OCI-LY7 (cell line): ENCODE measurements at regions not wholly inside any gene's neighbourhood (a gene's known extent, or its start where the extent isn't known, plus 50 kb on each side); places are given as distances from the start of the nearest gene placed in this dataset.
"Not testable (repeated sequence)": the region's sequence is repeated elsewhere in the genome, so short reads cannot be mapped to it uniquely, and the experiment has no call there.

Experiments
- BruUV-seq: library from RNA; stranded (reverse); fragments of 400-500 nt; replicated peaks from 2 replicates; lab custom pipeline; 2021; lab: Mats Ljungman, UMichigan
- CTCF ChIA-PET: fragments of 300-600 bp; sonication (Branson Sonifier 250); formaldehyde crosslinking; loops from one replicate; lab custom pipeline; 2022; ENCODE audit warnings: antibody characterized with exemption; ENCODE audit not compliant: unreplicated experiment; lab: Charles Lee
- POLR2A ChIA-PET: fragments of 300-600 bp; sonication (Branson Sonifier 250); formaldehyde crosslinking; loops from one replicate; lab custom pipeline; 2022; ENCODE audit warnings: antibody characterized with exemption; lab: Charles Lee
- DNase-seq: peaks from one replicate; pipeline ENCODE4 v3.0.0-alpha.2; 2015; ENCODE audit warnings: low spot score
- H2AFZ ChIP-seq: fragments of 200-600 bp; sonication (generic), shearing (Covaris generic); 2 replicates; pipeline ENCODE4 v1.6.1; 2014; ENCODE audit warnings: mild to moderate bottlenecking, antibody characterized with exemption, low read length, moderate library complexity
- H3K27ac ChIP-seq: fragments of 200-600 bp; sonication (generic); 2 replicates; pipeline ENCODE4 v1.5.1; 2014; ENCODE audit warnings: mixed run types, low read depth, mild to moderate bottlenecking, moderate library complexity, low read length, inconsistent platforms; ENCODE audit not compliant: poor library complexity, severe bottlenecking
- H3K36me3 ChIP-seq: fragments of 200-600 bp; sonication (generic); 2 replicates; pipeline ENCODE4 v1.6.1; 2014; ENCODE audit warnings: mild to moderate bottlenecking, antibody characterized with exemption, low read length, moderate library complexity, mixed read lengths; ENCODE audit not compliant: insufficient read depth
- H3K4me1 ChIP-seq: fragments of 200-600 bp; sonication (generic); 2 replicates; pipeline ENCODE4 v1.5.1; 2014; ENCODE audit warnings: mild to moderate bottlenecking, low read length; ENCODE audit not compliant: insufficient read depth, poor library complexity, severe bottlenecking
- H3K4me2 ChIP-seq: fragments of 200-600 bp; sonication (generic); 2 replicates; pipeline ENCODE4 v1.6.1; 2014; ENCODE audit warnings: mild to moderate bottlenecking, low read length
- H3K4me3 ChIP-seq: fragments of 200-600 bp; sonication (generic); 2 replicates; pipeline ENCODE4 v1.5.1; 2014; ENCODE audit warnings: mild to moderate bottlenecking, low read depth, low read length; ENCODE audit not compliant: poor library complexity, severe bottlenecking
- H3K79me2 ChIP-seq: fragments of 200-600 bp; sonication (generic); 2 replicates; pipeline ENCODE4 v1.6.1; 2016; ENCODE audit warnings: low read depth, mild to moderate bottlenecking, low read length, moderate library complexity, mixed read lengths; ENCODE audit not compliant: insufficient read depth
- H3K9me2 ChIP-seq: fragments of 200-600 bp; sonication (generic); 2 replicates; pipeline ENCODE4 v1.6.1; 2016; ENCODE audit warnings: mild to moderate bottlenecking, low read length, mixed read lengths; ENCODE audit not compliant: insufficient read depth
- H3K9me3 ChIP-seq: fragments of 200-600 bp; sonication (generic); 2 replicates; pipeline ENCODE4 v1.6.1; 2014; ENCODE audit warnings: mild to moderate bottlenecking, mixed run types, low read length, mixed read lengths
- H4K20me1 ChIP-seq: fragments of 200-600 bp; sonication (generic); 2 replicates; pipeline ENCODE4 v1.6.1; 2014; ENCODE audit warnings: mild to moderate bottlenecking, antibody characterized with exemption, low read length, moderate library complexity, mixed read lengths; ENCODE audit not compliant: insufficient read depth
- CTCF ChIP-seq: fragments of 200-600 bp; sonication (generic); conservative IDR thresholded peaks from 2 replicates; pipeline ENCODE4 v1.5.1; 2014; ENCODE audit warnings: mild to moderate bottlenecking, antibody characterized with exemption, low read length, moderate library complexity, mixed read lengths
- EZH2phosphoT487 ChIP-seq: fragments of 200-600 bp; sonication (generic); IDR thresholded peaks from 2 replicates; pipeline ENCODE4 v1.6.1; 2018; ENCODE audit warnings: low read depth, borderline replicate concordance, mild to moderate bottlenecking, mixed run types, antibody characterized with exemption, low read length, moderate library complexity, mixed read lengths
- intact Hi-C: fragments of 100-400 bp; cut with micrococcal nuclease; formaldehyde crosslinking; loops from one replicate; pipeline ENCODE4 v1.10.0; 2022; ENCODE audit not compliant: unreplicated experiment

GRCh38 chrX:35626124-35626523 is 172.0 kb upstream of the MAGEB16 start:
- intact Hi-C loops, result no loop called here
- Histone ChIP-seq H3K4me3 (no peak overlapping the region), H3K9me3 (no peaks in the 10 kb centered on the region), H3K4me2 (no peak overlapping the region), H3K9me2 (no peaks in the 10 kb centered on the region), H3K27ac (no peak overlapping the region), H2AFZ (no peak overlapping the region), H4K20me1 (no peaks in the 10 kb centered on the region), H3K79me2 (no peaks in the 10 kb centered on the region), H3K36me3 (no peaks in the 10 kb centered on the region), H3K4me1 (no peaks in the 10 kb centered on the region)
- ChIA-PET POLR2A (no interaction called here), CTCF (no interaction called here)
- no TSS peak for BruUV-seq
- no peak for DNase-seq
- no peak for TF ChIP-seq CTCF
- no peak for TF ChIP-seq EZH2phosphoT487

- intact Hi-C loops, result not testable (repeated sequence)
Observed at GRCh38 chrX:35635971-35636370, 162.2 kb upstream of the MAGEB16 start.

DNA sequence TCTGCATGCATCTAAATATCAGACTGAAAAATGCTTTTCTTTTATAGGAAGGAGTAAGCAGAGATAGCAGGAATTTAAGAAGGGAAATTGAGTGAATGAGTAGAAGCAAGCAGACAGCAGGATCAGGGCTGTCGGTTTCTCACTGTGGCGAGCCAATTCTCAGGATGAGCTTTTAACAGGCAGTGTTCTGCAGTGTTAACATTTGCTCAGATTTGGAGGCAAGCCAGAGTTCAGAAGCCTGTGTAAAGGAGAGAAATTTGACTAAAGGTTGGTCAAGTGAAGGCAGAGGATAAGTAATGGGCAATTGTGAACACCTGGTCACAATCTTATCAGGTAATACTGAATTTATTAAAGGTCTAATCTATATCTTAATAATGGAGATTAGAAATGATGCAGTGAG is 133.3 kb upstream of the MAGEB16 start:
- ChIA-PET CTCF (no interaction called here), POLR2A (no interaction called here)
- H3K9me3 ChIP-seq, result no peaks in the 10 kb centered on the region
- DNase-seq, result no peak
- H3K27ac ChIP-seq, result no peak overlapping the region
- no peaks in the 10 kb centered on the region for H4K20me1 ChIP-seq
- H3K79me2 ChIP-seq, result no peaks in the 10 kb centered on the region
- TF ChIP-seq CTCF, result no peak
- no peak for TF ChIP-seq EZH2phosphoT487
- no peaks in the 10 kb centered on the region for H3K9me2 ChIP-seq
- no TSS peak for BruUV-seq
- no peaks in the 10 kb centered on the region for H3K36me3 ChIP-seq
- no peak overlapping the region for H3K4me3 ChIP-seq
- no peak overlapping the region for H2AFZ ChIP-seq
- intact Hi-C loops, result no loop called here
- no peak overlapping the region for H3K4me2 ChIP-seq
- H3K4me1 ChIP-seq, result no peaks in the 10 kb centered on the region

More at GRCh38 chrX:35635971-35636370, 162.2 kb upstream of the MAGEB16 start:
- H3K9me2 ChIP-seq, H3K27ac ChIP-seq, H3K4me3 ChIP-seq, H3K4me1 ChIP-seq, H4K20me1 ChIP-seq, CTCF ChIA-PET, H3K79me2 ChIP-seq, POLR2A ChIA-PET, H3K9me3 ChIP-seq, H3K4me2 ChIP-seq, DNase-seq, H2AFZ ChIP-seq, H3K36me3 ChIP-seq, BruUV-seq: not testable (repeated sequence)
